COLO668 (cell line): ENCODE measurements at regions not wholly inside any gene's neighbourhood (a gene's known extent, or its start where the extent isn't known, plus 50 kb on each side); places are given as distances from the start of the nearest gene placed in this dataset.

Experiments
- DNase-seq: peaks from one replicate; lab custom pipeline; 2025; ENCODE audit not compliant: unreplicated experiment; lab: John Stamatoyannopoulos, UW

- no peak for DNase-seq
Measured at GRCh38 chr2:234546770-234547169, 49.9 kb upstream of the ARL4C start.
